ENCODE measurements at regions not wholly inside any gene's neighbourhood (a gene's known extent, or its start where the extent isn't known, plus 50 kb on each side); places are given as distances from the start of the nearest gene placed in this dataset.

- no peak overlapping the region for H3K27ac ChIP-seq
- no peak for TF ChIP-seq ZFX (IDR thresholded peaks at IDR 0.05)
- no peak for TF ChIP-seq CTCF (conservative IDR thresholded peaks at IDR 0.05)
These were observed 49.7 kb downstream of the SIPA1L2 start for GRCh38 chr1:232579958-232580941.

GRCh38 chr1:232579466-232579865, 50.5 kb downstream of the SIPA1L2 start:
- H3K27ac ChIP-seq = no peak overlapping the region
- TF ChIP-seq CTCF (conservative IDR thresholded peaks at IDR 0.05) (no peak), ZFX (IDR thresholded peaks at IDR 0.05) (no peak)

DNA sequence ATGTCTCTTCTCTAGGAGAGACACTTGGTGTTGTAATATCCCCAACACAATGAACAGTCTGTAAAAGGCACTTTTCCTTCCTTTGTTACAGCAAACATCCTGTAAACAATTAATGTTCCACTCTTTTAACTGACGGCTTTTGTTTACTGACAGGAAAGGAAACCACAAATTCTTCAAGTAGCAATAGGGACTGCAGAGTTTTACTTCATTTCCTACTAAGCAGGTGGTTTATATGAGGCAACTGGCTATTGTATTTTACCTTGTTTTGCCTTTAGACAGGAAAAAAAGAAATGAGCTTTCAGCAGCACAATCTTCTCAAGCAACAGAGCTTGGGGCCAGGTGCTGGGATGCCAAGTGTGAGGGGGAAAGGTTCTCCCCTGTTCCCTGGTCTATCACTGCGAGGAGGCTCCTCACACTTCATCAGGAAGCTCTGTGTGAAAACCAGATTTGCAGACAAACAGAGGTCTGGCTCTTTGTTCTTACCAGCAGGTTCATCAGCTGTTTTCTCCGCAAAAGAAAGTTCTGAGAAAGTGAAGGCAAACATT, 51.2 kb downstream of the SIPA1L2 start:
- TF ChIP-seq CTCF (conservative IDR thresholded peaks at IDR 0.05) (no peak), ZFX (IDR thresholded peaks at IDR 0.05) (no peak)
- H3K27ac ChIP-seq = no peak overlapping the region

DNA sequence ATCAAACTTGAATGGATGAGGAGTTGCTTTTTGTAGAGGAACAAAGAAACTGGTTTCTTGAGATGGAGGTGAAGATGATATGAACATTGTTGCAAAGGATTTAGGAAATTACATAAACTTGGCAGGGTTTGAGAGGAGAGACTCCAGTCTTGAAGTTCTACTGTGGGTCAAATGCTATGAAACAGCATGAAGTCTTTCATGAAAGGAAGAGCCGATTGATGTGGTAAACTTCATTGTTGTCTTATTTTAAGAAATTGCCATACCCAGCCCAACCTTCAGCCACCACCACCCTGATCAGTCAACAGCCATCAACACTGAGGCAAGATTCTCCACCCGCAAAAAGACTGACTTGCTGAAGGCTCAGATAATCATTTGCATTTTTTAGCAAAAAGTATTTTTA, 52.2 kb downstream of the SIPA1L2 start:
- no peak overlapping the region for H3K27ac ChIP-seq
- TF ChIP-seq ZFX (IDR thresholded peaks at IDR 0.05) (no peak), CTCF (conservative IDR thresholded peaks at IDR 0.05) (no peak)

GRCh38 chr1:232576537-232576936, 53.4 kb downstream of the SIPA1L2 start:
- no peak overlapping the region for H3K27ac ChIP-seq
- TF ChIP-seq CTCF (conservative IDR thresholded peaks at IDR 0.05) (no peak), ZFX (IDR thresholded peaks at IDR 0.05) (no peak)

- no peak overlapping the region for H3K27ac ChIP-seq
- TF ChIP-seq ZFX (IDR thresholded peaks at IDR 0.05) = no peak
- no peak for TF ChIP-seq CTCF (conservative IDR thresholded peaks at IDR 0.05)
These were observed 54.2 kb downstream of the SIPA1L2 start for GRCh38 chr1:232575763-232576040.

All from C4-2B (cell line).